B cell (primary cell): ENCODE measurements at regions not wholly inside any gene's neighbourhood (a gene's known extent, or its start where the extent isn't known, plus 50 kb on each side); places are given as distances from the start of the nearest gene placed in this dataset.

Experiments
- EZH2 ChIP-seq: IDR thresholded peaks from 2 replicates; pipeline ENCODE4 v1.6.1; 2012; ENCODE audit warnings: borderline replicate concordance, low read depth, mild to moderate bottlenecking, moderate library complexity, low read length; ENCODE audit not compliant: insufficient read depth, poor library complexity, severe bottlenecking
- TF ChIP-seq, protein P1 (sequence below): fragments of 200-600 bp; IDR thresholded peaks from one replicate; pipeline ENCODE4 v1.8.0; 2022; ENCODE audit warnings: antibody characterized with exemption, mild to moderate bottlenecking

DNA sequence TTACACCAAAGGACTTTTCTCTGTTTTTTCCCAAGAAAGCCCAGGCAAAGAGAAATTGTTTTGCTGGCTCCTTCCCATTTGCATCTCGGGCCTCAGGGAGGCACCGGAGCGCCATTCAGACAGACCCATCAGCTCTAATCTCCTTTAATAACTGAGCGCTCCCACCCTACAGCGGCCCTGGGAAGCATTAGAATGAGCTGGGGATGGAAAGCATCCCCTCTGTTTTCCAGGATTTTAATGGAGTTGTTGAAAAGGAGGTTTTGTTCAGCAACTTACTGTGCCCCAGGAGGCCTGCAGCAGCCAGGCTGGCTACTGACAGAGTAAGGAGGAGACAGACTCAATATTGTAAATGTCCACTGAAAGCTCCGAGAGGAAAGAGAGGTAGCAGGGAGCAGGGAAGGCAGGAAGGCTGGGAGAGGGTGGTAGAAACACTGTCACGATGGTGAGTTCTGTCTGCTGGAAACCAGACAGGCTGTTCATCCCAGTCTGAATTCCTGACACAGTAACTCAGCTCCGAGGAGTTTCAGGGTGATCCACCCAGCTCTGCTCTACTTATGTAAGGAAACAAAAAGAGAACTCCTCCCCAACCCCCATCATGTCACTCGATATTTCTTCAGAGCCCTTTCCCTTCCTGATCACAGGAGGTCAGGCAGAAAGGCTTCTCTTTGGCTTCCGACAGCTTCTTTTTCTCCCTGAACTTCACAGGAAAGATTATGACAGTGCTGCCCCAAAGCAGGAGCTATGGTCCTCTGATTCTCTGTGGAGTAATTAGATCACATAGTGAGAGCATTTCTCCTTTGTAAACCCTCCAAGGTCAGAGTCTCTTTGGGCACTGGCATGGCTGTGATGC, 62.5 kb upstream of the TMEM132D start:
- TF ChIP-seq, protein P1, sequence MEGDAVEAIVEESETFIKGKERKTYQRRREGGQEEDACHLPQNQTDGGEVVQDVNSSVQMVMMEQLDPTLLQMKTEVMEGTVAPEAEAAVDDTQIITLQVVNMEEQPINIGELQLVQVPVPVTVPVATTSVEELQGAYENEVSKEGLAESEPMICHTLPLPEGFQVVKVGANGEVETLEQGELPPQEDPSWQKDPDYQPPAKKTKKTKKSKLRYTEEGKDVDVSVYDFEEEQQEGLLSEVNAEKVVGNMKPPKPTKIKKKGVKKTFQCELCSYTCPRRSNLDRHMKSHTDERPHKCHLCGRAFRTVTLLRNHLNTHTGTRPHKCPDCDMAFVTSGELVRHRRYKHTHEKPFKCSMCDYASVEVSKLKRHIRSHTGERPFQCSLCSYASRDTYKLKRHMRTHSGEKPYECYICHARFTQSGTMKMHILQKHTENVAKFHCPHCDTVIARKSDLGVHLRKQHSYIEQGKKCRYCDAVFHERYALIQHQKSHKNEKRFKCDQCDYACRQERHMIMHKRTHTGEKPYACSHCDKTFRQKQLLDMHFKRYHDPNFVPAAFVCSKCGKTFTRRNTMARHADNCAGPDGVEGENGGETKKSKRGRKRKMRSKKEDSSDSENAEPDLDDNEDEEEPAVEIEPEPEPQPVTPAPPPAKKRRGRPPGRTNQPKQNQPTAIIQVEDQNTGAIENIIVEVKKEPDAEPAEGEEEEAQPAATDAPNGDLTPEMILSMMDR, result no peak
- no peak for TF ChIP-seq EZH2
